NCI-H774 (cell line): ENCODE measurements at regions not wholly inside any gene's neighbourhood (a gene's known extent, or its start where the extent isn't known, plus 50 kb on each side); places are given as distances from the start of the nearest gene placed in this dataset.
"Not testable (repeated sequence)": the region's sequence is repeated elsewhere in the genome, so short reads cannot be mapped to it uniquely, and the experiment has no call there.

Experiments
- DNase-seq: peaks from one replicate; lab custom pipeline; 2025; lab: John Stamatoyannopoulos, UW

DNA sequence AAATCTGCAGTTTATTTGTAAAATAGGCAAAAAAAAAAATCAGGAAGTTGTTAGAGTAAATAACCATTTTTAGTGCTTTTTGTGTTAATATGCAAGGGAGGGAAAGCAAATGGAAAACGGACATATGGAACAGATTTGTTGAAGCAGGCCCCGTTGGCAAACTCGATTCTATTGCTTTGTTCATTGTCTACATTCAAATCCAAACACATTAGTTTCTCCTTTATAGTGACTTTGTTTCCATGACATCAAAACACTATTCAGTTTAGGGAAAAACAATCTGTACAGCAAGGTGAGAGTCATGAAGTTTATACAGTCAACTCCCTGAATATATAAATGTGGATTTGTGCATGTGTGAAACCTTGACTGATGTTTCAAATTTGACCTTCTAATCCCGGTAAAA lies 142.2 kb downstream of the FAM47A start:
- DNase-seq, result peak; percentile 19

DNA sequence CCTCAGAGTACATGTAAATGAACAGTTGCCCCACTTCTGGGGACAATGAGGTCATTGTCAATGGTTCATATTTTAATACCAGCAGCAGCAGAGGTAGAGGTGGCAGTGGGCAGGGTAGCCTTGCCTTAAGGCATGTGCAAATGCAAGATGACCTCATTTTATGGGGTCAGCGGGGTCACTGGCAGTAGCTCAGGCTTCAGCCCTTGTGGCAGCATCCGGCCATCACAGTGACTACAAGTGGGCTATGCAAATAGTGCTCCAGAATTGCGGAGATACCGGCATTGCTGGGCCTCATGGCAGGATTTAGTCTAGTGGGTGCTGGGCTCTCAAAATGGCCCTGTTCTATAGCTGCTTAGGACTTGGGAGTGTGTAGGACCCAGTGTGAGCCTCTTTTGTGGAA lies 144.7 kb downstream of the FAM47A start:
- no peak for DNase-seq

DNA sequence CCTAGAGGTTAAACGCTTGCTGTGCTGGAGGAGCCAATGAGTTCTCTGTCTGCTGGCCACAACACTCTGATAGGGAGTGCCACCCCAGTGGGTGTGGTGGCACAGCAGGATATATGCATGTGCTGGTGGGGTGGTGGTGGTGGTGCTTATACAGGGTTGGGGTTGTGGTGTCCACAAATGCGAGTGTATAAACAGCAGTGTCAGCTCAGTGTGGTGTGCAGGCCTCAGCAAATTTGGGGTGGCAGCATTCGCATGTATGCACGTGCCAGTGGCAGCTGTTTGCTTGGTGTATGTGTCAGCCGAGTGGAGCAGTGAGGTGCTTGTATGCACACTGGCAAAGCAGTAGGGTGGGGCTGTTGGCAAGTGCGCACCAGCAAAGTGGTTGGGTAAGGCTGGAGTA lies 157.4 kb downstream of the FAM47A start:
- no peak for DNase-seq

DNA sequence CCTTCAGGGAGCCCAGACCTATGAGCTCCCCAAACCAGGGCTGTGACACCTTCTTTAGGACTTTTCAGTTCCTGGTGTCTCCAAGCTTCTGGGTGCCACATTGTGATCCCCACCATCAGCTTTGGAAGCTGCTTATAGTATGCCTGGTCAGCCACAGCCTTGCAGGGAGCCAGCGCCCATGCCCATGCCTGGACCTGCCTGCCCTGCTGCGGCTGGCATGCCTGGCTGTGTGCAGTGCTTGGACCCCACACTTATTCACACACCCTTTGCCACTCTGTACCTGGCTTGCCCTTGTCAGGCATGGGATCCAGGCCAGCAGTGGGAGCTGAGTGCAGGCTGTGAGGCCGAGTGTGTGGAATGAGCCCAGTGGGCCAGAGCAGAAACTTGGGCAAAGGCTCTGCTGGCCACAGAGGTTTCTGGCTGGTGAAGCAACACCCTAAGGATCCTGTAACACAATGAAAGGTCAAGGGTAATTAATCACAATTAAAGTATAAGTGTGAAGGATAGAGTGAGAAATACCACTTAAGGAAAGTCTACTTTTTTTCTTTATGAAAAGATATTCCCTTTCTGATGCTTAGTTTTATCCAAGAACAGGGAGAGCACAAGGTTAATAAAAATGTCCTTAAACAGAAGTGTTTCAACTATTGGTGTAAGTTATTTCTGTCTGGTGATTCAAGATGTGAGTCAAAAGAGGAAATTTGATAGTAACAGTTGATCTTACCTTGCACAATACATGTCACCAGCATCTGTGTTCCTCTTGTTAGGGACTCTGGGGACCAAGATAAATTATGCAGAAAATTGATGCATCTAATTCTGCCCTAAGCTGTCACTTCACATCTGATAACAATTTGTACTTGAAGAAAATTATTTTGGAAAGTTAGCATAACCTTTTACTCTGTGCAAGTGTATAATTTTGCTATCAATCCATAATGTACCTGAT lies 161.8 kb downstream of the FAM47A start:
- no peak for DNase-seq

DNA sequence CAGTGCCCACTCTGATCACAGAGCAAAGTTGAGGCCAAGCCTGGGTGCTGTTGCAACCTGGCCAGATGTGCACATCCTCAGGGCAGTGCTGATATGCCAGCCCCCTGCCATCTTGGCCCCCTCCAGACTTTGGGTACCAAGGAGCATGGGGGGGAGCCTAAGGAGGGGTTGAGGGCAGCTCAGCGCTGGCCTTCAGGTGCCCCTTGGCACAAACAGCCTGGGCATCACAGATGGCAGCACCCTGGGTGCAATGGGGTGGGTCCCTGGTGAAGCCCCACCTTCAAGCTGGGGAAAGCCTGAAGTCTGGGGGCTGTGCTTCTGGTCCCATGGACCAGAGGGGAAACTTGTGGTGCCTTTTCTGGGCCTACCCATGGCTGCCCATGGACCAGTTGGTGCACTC lies 163.0 kb downstream of the FAM47A start:
- no peak for DNase-seq

DNA sequence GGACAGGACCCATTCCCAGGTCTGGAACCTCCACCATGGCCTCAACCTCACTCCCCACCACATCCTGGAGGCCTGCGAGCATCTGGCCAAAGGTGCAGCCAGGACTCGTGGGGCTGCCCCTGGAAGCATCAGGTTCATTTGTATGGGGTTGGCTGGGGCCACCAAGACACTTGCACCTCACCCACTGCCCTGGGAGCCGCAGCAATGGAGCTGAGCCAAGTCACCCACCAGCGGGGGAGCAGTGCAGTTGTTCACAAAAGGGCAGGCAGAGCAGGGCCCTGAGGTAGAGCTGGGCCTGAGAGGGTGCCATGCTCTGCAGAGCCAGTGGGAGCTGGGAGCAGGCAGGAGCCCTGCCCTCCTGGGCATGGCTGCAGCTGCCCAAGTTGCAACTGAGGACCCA lies 163.5 kb downstream of the FAM47A start:
- DNase-seq, result no peak

DNA sequence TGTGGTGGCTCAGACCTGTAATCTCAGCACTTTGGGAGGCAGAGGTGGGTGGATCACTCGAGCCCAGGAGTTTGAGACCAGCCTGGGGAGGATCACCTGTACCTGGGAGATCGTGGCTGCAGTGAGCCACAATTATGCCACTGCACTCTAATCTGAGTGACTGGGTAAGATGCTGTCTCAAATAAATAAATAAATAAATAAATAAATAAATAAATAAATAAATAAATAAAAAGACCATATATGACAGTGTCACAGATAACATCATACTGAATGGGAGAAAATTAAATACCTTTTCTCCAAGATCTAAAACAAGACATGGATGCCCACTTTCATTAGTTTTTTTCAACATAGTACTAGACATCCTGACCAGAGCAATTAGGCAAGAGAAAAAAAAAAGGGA lies 182.8 kb downstream of the FAM47A start:
- DNase-seq, result no peak

DNA sequence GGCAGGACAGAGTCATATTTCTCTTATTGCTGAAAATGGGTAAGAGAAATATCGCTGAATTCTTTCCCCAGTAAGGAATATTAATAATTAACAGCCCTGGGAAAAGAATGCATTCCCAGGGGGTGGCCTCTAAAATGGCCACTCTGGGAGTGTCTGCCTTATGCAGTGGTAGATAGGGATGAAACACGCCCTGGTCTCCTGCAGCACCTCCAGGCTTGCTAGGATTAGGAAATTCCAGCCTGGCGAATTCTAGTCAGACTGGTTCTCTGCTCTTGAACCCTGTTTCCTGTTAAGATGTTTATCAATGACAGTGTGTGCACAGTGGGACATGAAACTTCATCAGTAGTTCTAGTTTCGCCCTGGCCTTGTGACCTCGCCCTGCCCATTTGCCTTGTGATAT lies 205.9 kb downstream of the FAM47A start:
- not testable (repeated sequence) for DNase-seq

DNA sequence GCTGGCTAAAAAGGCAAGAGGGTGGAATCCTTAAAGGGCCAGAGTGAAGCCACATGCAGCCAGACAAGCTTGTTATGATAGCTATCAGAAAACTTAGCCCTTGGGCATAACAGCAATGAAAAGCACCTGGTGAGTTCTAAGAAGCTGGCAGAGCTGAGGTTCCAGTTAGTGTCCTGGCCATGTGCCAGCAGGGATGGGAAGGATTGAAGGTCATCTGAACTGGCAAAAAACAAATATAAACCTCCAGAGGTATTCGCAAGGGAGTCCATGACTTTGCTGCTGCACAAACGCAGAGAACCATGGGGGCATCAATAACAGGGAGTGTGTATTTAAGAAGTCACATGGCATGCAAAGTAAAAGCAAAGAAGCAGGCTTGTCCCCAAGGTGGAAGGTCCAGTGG lies 208.9 kb downstream of the FAM47A start:
- DNase-seq, result no peak

DNA sequence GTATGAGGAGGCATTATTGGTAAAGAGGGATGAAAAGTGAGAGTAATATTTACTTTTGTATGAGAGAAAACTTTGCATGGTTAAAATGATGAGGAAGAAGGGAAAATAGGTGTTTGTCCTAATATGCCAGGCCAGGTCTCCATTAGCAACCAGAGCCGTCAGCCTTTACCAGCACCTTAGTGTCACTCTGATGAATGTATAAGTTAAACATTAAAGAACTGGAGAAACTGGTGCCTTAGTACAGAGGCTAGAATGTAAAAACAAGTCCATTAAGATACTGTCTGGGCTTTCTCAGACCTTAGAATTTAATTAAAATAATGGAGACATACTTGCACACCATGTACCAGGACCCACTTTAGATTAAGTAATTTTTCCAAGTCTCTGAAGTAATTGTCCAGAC lies 222.3 kb downstream of the FAM47A start:
- no peak for DNase-seq

DNA sequence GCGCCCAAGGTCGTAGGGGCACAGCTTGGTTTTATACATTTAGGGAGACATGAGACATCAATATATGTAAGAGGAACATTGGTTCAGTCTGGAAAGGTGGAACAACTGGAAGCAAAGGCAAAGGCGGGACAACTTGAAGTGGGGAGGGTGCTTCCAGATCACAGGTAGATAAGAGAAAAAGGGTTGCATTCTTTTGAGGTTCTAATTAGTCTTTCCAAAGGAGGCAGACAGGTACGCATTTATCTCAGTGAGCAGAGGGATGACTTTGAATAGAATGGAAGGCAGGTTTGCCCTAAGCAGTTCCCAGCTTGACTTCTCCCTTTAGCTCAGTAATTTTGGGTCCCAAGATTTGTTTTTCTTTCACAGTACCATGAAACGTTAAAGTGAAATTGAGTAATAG lies 223.2 kb downstream of the FAM47A start:
- DNase-seq, result no peak

DNA sequence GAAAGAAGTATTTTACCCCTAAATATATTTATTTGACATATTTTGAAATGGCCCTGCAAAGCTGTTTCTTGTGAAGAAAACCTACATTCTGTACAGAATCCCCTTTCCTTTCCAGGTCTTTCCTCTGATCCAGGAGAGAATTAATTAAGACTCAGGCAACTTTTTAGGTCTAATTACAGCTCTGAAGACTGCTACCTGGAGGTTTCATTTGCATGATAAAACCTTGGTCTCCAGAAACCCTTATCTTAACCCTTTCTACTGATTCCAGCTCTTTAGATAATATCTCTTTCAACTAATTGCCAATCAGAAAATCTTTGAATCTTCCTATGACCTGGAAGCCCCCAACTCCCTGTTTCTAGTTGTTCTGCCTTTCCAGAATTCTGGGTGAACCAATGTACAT lies 224.0 kb downstream of the FAM47A start:
- no peak for DNase-seq

DNA sequence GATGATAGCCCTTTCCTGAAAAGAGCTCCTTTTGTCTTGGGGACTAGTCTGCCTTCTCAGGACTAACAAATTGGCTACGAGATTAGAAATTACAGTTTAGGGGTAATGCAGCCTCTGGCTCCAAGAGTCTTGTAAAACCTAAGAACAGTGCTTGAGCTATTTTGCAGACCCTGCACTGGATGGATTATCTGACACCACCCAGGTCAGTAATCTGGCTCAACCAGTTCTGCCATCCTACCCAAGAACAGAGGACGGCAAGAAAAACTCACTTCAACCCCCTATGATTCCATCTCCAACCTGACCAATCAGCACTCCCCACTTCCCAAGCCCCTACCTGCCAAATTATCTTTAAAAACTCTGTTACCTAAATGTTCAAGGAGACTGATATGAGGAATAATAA lies 225.1 kb downstream of the FAM47A start:
- DNase-seq, result no peak

DNA sequence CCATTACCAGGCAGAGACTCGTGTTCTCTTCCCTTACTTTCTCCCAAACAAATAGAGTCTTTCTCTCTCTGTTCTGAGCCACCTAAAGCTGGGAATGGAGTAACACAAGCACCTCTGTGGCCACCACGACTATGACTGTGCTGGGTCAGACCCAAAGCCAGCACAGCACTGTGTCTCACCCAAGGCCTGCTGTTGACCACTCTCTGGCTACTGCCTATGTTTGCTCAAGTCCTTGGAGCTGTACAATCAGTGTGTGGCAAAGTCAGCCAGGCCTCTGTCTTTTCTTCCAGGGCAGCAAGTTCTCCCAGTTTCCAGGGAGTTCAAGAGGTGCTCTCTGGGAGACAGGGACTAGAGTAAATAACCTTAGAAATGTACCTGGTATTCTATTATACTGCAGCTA lies 239.4 kb downstream of the FAM47A start:
- no peak for DNase-seq

DNA sequence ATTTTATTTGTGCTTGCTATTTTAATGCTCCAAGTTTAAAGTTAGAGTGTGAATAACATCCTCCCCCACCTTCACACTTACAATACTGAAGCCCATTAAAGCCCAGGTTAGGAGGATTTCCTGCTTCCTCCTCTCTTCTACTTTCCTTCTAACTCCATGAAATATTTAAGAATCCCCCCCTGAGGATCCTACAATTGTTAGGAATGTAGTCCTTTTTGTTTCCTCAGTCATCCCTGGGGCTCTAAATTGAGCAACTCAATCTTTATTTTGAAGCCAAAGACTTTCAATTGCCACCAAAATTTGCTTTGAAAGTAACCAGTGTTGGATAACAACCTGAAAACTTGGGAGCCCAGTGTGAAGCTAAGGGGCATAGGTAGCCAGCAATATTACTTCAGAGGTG lies 276.9 kb downstream of the FAM47A start:
- no peak for DNase-seq

DNA sequence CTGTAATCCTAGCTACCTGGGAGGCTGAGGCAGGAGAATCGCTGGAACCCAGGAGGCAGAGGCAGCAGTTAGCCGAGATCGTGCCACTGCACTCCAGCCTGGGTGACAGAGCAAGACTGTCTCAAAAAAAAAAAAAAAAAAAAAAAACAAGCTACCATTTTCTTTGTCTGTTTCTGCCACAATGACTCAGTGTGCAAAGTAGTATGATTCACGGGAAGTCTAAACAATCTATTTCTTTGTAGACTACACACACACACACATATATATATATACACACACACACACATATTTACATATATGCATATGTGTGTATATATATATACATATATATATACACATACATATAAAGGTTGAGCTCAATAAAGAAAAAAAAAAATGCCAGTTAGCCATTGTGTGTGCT lies 280.0 kb downstream of the FAM47A start:
- not testable (repeated sequence) for DNase-seq

DNA sequence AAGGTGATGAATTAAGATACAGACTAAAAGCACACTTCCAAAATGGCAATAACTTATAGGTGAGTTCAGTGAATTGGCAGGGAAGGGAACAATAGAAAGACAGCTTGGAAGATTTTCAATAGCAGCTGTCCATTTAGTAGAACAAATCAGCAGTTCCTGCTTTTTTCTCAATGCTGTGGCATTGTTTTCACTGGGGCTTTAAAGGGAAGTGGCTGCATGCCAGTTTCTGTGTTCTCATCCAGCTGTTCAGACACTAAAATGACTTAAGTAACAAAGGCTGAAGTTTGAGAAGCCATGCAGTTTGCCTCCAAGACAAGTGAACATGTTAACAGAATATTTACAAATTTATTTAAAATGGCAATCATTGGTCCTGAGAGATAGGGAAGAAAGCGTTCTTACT lies 291.9 kb downstream of the FAM47A start:
- peak; percentile 13 for DNase-seq

DNA sequence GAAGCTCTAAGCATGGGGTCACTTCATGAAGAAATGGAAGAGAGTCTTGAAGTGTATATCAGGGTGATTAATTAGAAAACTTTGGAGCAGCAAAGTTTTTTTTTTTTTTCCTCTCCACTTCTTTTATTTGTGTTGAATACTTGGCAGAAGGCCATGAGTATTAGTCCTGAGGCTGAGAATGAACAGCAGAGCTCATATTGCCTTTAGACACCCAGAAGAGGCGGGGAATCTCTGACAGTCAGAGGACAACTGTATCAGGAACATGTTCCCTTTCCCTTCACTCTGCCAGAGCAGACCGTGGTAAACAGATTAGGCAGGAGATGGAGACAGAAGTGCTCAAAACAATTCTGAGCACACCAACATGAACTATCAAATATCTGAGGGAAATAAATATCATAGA lies 300.9 kb downstream of the FAM47A start:
- DNase-seq, result no peak

DNA sequence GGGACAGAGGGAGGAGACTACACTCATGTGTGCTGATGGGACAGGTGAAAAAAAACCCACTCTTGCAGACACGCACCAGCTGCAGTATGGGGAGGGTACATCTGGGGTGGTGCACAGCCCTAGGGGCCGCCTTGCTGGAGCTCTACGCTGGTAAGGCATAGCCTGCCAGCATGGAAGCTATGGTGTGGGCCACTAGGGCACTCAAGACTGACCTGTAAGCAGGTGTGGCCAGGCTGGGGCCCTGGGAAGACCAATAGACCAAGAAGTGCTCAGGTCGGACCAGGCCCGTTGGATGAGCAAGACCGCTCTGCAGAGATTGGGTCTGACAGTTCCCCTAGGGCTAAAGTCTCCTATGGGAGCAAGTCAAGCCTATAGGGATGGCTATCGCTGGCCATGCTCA lies 314.8 kb downstream of the FAM47A start:
- no peak for DNase-seq

DNA sequence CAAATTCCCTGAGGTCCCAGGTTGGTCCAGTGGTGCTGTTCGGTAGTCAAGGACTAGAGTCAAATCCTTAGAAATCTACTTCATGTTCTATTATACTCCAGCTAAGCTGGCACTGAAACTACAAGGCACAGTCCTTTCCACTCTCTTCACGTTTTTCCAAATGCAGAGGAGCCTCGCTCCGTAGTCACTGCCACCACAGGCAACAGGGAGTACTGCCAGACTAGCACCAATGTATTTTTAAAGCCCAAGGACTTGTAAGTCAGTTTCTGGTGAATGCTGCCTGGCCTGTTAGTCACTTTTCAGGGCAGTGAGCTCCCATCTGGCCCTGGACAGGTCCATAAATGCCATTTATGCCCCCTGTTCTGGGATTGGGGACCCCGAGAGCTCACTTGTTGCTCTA lies 323.5 kb downstream of the FAM47A start:
- no peak for DNase-seq

DNA sequence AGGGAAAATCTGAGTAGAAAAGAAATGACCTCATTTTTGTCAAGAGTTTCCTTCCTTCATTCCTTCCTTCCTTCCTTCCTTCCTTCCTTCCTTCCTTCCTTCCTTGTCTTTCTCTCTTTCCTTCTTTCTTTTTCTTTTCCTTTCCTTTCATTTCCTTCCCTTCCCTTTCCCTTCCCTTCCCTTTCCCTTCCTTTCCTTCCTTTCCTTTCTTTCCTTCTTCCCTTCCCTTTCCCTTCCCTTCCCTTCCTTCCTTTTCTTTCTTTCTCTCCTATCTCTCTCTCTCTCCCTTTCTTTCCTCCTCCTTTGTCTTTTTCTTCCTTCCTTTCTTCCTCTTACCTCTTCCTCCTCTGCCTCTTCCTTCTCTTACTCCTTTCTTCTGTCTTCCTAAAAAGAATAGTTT lies 347.6 kb downstream of the FAM47A start:
- DNase-seq, result no peak

DNA sequence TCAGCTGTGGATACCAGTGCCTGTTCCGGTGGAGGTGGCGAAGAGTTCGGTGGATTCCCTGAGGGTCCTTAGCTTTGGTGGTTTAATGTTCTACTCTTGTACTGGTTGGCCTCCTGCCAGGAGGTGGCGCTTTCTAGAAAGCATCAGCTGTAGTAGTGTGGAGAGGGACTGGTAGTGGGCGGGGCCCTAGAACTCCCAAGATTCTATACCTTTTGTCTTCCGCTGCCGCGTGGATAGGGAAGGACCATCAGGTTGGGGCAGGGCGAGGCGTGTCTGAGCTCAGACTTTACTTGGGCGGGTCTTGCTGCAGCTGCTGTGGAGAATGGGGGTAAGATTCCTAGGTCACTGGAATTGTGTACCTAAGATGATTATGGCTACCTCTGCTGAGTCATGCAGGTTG lies 390.3 kb downstream of the FAM47A start:
- DNase-seq, result no peak

DNA sequence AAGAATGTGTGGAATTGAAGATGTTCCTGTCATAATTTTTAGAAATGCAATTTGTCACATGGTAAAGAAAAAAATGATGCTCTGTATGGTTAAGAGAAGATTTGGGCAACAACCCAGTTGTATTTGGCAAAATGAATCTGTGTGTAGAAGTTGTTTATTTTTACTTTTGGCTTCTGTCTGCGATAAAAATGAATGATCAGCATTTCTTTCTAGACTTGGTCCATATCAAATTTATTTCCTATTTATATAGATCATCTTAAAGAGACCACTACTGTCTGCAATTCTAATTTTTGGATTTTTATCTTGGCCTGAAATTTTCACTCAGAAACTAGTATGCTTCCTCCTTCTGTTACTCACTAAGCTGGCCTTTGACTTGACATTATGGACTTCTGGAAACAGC lies 396.9 kb downstream of the FAM47A start:
- DNase-seq, result no peak
